Fibroblast of the aortic adventitia (primary cell): ENCODE measurements at regions not wholly inside any gene's neighbourhood (a gene's known extent, or its start where the extent isn't known, plus 50 kb on each side); places are given as distances from the start of the nearest gene placed in this dataset.

Experiments used
- DNase-seq: peaks from one replicate; pipeline ENCODE4 v3.0.0-alpha.2; 2010; ENCODE audit warnings: low read depth
- H3K4me3 ChIP-seq: 2 replicates; pipeline ENCODE4 v1.5.1; 2011; ENCODE audit warnings: low read depth, mild to moderate bottlenecking, control low read depth, low read length, moderate library complexity
- TF ChIP-seq, protein P1 (sequence below): IDR thresholded peaks from 2 replicates; pipeline ENCODE4 v1.5.1; 2011; ENCODE audit warnings: mild to moderate bottlenecking, low read length, control low read depth, inconsistent platforms; ENCODE audit not compliant: insufficient read depth

DNA sequence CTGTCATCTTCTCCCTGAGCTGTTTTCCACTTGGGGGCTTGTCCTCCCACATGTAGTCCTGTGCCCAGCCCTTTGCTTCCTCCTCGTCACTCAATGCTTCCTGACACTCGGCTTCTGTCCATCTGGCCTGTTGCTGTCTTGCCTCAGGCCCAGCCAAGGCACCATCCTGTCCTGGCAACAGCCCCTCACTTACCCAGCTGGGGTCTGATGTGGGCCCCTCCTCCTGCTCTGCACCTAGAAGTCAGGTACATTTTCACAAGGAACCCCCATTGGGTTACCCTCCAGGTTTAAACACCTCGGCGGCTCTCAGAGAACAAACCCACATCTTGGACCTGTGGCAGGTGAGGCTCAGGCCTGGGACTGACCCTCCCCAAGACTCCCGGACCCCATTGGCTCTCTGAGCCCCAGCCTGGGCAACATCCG lies 784.8 kb downstream of the TBC1D22A start:
- DNase-seq: no peak
- H3K4me3 ChIP-seq: no peak overlapping the region
- TF ChIP-seq, protein P1, sequence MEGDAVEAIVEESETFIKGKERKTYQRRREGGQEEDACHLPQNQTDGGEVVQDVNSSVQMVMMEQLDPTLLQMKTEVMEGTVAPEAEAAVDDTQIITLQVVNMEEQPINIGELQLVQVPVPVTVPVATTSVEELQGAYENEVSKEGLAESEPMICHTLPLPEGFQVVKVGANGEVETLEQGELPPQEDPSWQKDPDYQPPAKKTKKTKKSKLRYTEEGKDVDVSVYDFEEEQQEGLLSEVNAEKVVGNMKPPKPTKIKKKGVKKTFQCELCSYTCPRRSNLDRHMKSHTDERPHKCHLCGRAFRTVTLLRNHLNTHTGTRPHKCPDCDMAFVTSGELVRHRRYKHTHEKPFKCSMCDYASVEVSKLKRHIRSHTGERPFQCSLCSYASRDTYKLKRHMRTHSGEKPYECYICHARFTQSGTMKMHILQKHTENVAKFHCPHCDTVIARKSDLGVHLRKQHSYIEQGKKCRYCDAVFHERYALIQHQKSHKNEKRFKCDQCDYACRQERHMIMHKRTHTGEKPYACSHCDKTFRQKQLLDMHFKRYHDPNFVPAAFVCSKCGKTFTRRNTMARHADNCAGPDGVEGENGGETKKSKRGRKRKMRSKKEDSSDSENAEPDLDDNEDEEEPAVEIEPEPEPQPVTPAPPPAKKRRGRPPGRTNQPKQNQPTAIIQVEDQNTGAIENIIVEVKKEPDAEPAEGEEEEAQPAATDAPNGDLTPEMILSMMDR: no peak

DNA sequence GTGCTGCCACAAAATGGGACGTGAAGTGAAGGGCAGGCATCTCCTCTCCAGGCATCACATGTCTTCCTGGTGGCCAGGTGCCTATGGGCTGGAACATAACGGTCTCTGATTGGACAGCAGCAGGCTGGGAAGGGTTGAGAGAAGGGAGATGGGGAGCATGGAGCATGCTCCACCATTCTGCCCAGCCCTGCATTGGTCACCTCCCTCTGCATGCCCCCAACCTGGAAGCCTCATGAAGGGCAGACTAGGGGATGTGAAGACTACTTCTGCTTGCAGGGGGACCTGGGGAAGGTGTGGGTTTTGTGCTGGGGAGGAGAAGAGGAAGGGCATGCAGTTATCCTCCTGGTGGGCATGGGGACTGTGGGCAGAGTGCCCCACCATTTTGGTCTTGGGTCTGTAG lies 782.2 kb downstream of the TBC1D22A start:
- TF ChIP-seq, protein P1: no peak
- no peak overlapping the region for H3K4me3 ChIP-seq

DNA sequence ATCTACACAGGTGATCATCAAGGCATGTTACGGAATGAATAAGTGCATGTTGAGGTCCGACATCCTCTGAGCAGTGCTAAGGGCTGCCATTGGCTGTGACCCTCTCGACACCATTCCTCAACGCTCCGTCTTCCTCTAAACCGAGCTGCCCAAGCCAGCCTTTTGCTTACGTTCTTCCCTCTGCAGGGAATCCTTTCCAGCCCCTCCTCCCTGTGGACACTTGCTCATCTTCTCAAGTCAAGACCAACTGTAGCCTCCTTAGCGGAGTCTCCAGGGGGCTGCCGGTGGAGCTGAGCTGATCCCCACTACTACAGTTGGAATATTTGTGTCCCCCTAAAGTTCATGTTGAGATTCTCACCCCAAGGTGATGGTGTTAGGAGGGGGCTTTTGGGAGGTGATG lies 781.0 kb downstream of the TBC1D22A start:
- TF ChIP-seq, protein P1: no peak
- no peak overlapping the region for H3K4me3 ChIP-seq
- no peak for DNase-seq

More for the DNA sequence above, 782.2 kb downstream of the TBC1D22A start:
- DNase-seq: no peak

DNA sequence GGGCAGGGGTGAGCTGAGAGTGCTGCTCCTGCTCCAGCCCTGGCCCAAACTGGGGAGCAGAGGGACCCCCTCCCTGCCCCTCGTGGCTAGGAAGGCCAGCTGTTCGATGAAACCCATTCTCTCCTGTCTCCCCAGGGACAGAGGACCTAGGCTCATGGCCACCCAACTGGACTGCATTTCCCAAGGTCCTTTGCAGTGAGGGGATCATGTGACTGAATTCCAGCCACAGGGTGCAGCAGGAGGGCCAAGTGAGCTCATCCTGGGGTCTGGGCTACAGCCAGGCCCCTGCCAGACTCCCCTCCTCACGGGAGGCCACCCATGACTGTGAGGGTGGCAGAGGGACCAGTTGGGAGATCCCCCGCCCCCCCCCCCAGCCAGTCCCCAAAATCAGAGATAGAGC lies 777.6 kb downstream of the TBC1D22A start:
- TF ChIP-seq, protein P1: no peak
- no peak overlapping the region for H3K4me3 ChIP-seq
- no peak for DNase-seq

DNA sequence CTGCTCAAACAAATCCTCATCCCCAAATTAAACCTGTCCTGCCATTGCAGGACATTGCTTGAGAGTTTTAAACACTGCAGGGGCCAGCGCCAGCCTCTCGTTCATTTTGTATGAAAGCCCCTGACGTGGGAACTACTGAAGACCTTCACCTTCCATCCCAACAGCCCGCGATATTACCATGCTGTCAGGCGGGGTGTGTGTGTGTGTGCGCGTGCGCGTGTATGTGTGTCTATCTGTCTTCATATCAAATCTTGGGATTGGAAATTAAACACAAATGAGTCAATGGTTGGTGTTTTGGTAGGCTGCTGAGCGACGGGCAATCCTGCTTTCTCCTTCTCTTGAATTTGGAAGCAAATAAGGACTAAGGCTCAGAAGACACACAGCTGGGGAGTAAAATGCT lies 776.9 kb downstream of the TBC1D22A start:
- no peak overlapping the region for H3K4me3 ChIP-seq
- TF ChIP-seq, protein P1: no peak

DNA sequence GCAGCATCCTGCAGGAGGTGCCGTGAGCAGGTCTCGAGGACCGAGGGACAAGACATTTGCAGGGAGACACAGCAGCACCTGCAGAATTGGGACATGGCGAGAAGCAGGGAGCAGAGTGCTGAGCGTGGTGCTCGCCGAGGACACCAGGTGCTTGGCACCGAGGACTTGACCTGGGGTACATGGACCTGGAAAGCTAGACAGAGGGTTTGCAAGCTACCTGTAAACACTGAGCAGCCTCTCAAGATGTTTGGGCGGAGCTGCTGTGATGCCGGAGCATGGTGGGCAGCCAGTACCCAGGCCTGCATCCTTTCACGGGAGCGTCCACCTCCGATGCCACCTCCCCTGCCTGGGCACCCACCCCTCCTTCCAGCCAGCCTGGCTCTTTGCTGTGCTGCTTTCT lies 773.2 kb downstream of the TBC1D22A start:
- DNase-seq: no peak
- TF ChIP-seq, protein P1: no peak
- no peak overlapping the region for H3K4me3 ChIP-seq

More for the DNA sequence above, 776.9 kb downstream of the TBC1D22A start:
- no peak for DNase-seq

DNA sequence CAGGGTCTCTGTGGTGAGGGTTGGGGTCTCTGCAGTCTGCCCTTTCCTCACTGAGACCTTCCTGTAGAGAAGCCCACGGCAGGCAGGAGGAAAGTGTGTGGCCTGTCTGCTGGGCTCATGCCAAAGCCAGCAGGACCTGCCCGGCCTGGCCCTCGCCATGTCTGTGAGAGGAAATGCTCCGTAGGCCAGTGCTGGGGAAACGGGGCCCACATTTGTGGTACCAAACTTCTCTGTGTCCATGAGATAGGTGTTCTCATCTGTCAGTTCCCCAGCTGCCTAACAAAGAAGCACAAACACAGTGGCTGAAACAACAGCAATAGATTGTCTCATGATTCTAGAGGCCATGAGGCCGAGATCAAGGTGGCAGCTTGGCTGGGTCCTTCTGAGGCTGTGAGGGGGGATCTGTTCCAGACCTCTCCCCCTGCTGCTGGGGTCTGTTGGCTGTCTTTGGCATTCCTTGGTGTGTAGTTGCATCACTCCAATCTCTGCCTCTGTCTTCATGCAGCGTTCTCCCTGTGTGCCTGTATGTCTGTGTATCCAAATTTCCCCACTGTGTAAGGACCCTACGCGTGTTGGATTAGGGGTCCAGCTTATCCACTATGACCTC lies 772.5 kb downstream of the TBC1D22A start:
- H3K4me3 ChIP-seq: no peak overlapping the region
- TF ChIP-seq, protein P1: no peak

More for the DNA sequence above, 772.5 kb downstream of the TBC1D22A start:
- DNase-seq: no peak
